GM12874 (cell line): ENCODE measurements at regions not wholly inside any gene's neighbourhood (a gene's known extent, or its start where the extent isn't known, plus 50 kb on each side); places are given as distances from the start of the nearest gene placed in this dataset.

Experiments used
- TF ChIP-seq, protein P1 (sequence below): IDR thresholded peaks from 2 replicates; pipeline ENCODE4 v1.5.1; 2011; ENCODE audit warnings: low read depth, mild to moderate bottlenecking, control low read depth, low read length, moderate library complexity; ENCODE audit not compliant: insufficient read depth

DNA sequence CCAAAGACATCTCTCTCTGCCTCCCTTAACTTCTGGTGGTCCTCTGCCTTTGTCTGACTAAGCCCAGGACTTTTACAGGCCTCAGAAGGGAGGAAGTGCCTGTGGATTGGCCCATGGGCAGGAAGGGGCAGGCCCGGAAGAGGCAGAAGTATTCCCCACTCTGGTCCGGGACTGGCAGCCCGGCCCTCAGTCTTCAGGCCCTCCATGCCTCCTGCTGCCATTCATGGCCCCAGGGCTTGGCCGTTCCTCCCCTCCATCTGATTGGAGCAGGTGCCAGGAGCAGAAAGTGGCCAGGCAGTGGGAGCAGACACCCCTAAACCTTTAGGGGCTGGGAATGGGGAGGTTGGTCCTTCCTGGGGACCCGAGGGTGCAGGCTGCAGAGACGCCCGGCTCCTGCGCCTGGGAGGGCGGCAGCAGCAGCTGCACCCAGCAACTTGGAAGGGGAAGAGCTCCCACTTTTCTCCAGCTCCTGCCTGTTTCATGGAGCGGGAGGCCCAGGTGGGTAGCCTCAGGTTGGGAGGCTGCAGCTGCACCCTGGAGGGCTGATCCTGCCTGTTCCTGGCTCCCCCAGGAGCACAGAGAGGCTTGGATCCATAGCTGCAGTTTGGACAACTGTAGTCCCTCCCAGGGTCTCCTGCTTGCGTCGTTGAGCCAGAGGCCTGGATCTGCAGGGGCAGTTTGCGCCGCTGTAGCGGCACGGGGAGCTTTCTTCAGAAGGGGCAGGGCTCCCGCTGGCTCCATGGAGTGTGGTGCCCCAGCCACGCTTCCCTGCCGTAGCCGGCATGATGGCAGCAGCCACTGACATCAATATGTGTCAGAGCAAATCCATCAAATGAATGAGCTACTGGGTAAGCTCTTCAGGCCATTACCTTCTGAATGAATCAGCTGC lies 661.5 kb upstream of the NUDT12 start:
- TF ChIP-seq, protein P1, sequence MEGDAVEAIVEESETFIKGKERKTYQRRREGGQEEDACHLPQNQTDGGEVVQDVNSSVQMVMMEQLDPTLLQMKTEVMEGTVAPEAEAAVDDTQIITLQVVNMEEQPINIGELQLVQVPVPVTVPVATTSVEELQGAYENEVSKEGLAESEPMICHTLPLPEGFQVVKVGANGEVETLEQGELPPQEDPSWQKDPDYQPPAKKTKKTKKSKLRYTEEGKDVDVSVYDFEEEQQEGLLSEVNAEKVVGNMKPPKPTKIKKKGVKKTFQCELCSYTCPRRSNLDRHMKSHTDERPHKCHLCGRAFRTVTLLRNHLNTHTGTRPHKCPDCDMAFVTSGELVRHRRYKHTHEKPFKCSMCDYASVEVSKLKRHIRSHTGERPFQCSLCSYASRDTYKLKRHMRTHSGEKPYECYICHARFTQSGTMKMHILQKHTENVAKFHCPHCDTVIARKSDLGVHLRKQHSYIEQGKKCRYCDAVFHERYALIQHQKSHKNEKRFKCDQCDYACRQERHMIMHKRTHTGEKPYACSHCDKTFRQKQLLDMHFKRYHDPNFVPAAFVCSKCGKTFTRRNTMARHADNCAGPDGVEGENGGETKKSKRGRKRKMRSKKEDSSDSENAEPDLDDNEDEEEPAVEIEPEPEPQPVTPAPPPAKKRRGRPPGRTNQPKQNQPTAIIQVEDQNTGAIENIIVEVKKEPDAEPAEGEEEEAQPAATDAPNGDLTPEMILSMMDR = no peak

DNA sequence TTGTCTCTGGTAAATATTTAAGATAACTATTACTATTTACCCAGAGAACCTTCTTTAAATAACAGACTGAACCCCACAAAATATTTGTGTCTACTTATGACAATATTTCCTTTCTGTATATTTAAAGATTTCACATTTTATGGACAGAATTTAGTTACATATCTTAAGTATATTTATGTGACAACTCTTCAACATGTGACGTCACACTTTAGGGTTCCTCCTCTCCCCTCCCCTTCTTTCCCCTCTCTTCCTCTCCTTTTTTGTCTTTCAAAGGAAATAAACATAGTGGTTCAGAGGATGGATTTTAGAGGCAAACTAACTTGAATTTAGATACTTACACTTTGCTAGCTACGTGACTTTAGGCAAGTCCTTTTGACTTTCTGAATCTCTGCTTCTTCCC lies 655.6 kb upstream of the NUDT12 start:
- TF ChIP-seq, protein P1 = no peak

DNA sequence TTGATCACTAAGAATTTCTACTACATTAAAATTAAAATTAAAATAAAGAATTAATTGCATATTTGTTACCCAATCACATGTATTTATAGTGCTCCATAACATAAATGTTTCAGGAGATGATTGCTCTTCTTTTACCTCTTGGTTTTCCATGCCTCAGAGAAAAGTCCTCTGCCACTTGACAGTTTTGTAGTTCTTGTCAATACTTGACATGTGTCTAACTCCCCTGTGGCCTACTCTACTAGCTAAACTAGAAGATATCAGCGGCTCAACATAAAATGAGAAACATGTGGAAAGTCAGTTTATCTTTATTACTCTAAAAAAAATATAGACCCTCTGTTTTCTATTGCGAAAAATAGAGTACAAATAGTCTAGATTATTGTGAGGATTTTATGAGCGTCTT lies 650.6 kb upstream of the NUDT12 start:
- TF ChIP-seq, protein P1 = no peak

DNA sequence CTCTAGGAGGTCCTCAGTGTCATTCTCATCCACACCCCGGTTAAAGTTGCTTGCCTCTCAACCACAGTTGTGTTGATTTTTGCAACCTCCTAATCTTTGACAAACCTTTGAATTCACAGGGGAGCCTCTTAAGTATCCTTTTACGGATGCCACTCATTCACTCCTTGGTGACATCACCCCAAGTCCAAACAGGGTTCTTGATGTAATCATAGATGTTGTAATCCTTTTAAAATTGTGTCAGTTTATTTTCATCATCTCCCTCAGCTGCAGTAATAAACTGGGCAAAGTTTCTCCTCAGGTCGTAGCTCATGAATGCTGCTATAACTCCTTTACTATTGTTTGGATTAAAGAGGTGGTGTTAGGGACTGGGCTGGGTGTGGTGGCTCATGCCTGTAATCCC lies 637.2 kb upstream of the NUDT12 start:
- TF ChIP-seq, protein P1 = no peak

DNA sequence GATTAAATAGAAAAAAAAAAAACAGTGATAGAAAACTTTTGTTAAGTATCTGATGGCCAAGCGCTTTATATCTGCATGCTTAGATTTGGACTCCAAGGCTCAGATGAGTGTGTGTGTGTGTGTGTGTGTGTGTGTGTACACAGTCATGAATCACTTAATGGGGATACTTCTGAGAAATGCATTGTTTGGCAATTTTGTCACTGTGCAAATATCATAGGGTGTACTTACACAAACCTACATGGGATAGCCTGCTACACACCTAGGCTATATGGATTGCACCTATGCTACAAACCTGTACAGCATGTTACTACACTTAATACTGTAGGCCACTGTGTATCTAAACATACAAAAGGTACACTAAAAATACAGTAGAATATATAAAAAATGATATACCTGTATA lies 635.6 kb upstream of the NUDT12 start:
- TF ChIP-seq, protein P1 = no peak

DNA sequence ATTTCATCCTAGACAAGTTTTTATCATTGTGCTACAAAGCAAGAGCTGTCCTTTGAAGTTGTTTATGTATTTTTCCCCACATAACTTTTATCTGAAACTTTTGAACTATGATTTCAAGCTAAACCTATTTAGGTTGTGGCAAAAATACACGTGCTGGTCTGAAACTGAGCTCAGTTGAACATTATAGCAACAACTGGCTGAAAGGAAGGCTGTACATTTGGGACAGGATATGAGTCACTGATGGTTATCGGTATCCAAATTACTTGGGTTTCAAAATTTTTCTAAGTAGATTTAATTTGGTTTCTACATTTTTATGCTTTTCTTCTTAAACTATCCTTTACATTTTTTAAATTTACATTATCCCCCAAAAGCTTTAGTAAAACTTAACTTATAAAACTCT lies 627.3 kb upstream of the NUDT12 start:
- TF ChIP-seq, protein P1 = no peak

DNA sequence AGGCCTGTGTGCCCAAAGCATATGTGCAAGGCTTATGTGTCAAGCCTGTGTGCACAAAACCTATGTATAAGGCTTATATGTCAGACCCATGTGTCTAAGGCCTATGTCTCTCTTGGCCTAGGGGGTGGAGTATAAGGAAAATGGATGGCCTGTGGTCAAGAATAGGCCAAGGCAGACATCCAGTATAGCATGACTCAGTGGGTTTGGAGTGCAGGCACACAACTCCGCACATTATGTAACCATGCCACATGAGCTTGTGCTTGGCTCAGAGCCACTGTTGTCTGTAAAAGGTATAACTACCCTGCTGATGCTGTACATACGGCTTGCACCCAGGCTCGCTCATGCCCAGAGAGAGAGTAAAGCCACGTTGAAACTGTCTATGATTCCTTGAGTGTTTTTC lies 626.4 kb upstream of the NUDT12 start:
- TF ChIP-seq, protein P1 = no peak
